GM10266 (cell line): ENCODE measurements at regions not wholly inside any gene's neighbourhood (a gene's known extent, or its start where the extent isn't known, plus 50 kb on each side); places are given as distances from the start of the nearest gene placed in this dataset.

Experiments
- DNase-seq: peaks from one replicate; pipeline ENCODE4 v3.0.0; 2012; ENCODE audit errors: extremely low spot score
- TF ChIP-seq, protein P1 (sequence below): IDR thresholded peaks from 2 replicates; pipeline ENCODE4 v1.5.1; 2012; ENCODE audit warnings: mild to moderate bottlenecking, low read depth; ENCODE audit not compliant: control insufficient read depth, insufficient read depth; ENCODE audit errors: missing control alignments

DNA sequence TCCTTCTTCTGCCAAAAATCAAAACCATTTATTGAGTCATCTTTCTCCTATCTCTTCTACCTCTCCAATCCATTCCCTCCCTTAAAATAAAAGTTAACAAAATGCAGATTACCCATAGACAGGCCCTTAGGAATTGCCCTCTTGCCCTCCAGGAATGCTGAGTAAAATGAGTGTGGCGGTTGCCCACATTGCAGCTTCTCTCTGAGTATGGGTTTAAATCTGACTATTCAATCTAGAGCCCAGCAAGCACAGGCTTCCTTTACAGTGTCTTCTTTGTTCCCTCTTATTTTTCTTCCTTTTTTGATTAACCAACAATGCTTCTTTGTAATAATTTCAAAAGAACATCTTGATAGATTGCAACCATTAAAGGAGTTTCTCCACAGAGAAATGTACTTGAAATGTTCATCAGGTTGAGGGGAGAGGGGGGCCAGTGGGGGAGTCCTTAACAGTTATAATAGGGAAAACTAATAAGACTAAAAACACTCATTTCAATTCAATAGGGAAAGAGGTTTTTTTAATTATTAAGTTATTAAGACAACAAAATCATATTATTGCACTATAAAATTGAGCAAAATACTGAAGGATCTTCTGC, 135.3 kb upstream of the LMCD1 start:
- TF ChIP-seq, protein P1, sequence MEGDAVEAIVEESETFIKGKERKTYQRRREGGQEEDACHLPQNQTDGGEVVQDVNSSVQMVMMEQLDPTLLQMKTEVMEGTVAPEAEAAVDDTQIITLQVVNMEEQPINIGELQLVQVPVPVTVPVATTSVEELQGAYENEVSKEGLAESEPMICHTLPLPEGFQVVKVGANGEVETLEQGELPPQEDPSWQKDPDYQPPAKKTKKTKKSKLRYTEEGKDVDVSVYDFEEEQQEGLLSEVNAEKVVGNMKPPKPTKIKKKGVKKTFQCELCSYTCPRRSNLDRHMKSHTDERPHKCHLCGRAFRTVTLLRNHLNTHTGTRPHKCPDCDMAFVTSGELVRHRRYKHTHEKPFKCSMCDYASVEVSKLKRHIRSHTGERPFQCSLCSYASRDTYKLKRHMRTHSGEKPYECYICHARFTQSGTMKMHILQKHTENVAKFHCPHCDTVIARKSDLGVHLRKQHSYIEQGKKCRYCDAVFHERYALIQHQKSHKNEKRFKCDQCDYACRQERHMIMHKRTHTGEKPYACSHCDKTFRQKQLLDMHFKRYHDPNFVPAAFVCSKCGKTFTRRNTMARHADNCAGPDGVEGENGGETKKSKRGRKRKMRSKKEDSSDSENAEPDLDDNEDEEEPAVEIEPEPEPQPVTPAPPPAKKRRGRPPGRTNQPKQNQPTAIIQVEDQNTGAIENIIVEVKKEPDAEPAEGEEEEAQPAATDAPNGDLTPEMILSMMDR = no peak
- DNase-seq = no peak

DNA sequence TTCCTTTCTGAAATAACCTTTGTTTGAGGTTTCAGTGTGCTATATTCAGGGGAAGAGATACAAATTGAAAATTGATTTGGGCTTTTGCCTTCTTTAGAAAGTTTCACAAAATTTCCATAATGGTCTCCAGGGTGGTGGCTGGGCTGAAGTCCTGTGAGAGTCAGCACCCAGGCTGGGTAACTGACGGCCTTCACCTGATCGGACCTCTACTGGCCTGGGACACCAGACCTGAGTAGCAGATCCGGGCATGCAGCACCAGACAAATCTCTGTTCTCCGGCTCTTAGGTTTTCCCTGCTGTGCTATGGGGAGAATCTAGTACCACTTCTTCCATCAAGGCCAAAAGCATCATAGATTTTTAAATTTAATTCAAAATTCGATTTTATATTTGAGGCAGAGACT, 133.0 kb upstream of the LMCD1 start:
- no peak for DNase-seq
- TF ChIP-seq, protein P1 = no peak

DNA sequence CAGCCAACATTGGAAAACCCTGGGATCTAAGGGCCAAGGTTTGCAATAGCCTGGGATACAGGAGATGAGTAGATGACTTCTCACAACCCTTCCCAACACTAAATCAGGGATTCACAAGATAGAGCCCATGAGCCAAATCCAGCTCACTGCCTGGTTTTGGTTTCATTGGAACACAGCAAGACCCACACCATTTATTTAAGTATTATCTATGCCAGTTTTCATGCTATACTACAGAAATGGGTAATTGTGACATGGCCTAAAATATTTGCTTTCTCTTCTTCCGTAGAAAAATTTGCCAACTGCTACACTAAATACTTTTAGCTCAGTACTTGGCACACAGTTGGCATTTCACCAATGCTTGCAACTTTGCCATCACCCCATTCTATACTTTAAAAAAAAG, 132.0 kb upstream of the LMCD1 start:
- DNase-seq = no peak

DNA sequence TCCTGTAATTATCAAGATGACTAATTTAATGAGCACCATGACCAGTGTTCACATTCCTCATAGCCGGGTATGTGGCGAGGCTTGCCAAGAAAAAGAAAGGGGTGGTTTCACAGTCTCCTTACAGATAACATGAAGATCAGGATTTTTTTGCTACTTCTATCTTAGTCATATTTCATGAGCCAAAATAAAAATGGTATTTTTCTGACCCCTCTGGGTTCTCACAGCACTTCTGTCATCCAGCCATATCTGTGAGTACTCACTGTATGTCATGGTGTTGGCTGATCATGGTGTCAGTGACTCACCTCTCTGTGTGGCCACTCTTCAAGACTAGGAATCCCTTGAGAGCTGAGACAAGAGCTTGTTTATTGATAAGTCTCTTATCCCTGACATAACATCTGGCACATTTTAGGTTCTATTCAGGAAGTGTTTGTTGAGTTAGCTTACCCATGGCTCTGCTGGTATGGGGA, 130.5 kb upstream of the LMCD1 start:
- no peak for DNase-seq

More for the DNA sequence above, 132.0 kb upstream of the LMCD1 start:
- TF ChIP-seq, protein P1 = no peak

DNA sequence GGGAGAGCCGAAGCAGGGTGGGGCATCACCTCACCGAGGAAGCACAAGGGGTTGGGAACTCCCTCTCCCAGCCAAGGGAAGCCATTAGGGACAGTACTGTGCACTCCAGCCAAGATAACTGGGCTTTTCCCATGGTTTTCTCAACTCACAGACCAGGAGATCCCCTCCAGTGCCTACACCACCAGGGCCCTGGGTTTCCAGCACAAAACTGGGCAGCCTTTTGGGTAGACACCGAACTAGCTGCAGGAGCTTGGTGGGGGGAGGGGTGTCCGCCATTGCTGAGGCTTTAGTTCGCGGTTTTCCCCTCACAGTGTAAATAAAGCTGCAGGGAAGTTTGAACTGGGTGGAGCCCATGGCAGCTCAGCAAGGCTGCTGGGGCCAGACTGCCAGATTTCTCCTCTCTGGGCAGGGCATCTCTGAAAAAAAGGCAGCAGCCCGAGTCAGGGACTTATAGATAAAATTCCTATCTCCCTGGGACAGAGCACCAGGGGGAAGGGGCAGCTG, 129.6 kb upstream of the LMCD1 start:
- TF ChIP-seq, protein P1 = no peak
- DNase-seq = no peak

More for the DNA sequence above, 130.5 kb upstream of the LMCD1 start:
- TF ChIP-seq, protein P1 = no peak

DNA sequence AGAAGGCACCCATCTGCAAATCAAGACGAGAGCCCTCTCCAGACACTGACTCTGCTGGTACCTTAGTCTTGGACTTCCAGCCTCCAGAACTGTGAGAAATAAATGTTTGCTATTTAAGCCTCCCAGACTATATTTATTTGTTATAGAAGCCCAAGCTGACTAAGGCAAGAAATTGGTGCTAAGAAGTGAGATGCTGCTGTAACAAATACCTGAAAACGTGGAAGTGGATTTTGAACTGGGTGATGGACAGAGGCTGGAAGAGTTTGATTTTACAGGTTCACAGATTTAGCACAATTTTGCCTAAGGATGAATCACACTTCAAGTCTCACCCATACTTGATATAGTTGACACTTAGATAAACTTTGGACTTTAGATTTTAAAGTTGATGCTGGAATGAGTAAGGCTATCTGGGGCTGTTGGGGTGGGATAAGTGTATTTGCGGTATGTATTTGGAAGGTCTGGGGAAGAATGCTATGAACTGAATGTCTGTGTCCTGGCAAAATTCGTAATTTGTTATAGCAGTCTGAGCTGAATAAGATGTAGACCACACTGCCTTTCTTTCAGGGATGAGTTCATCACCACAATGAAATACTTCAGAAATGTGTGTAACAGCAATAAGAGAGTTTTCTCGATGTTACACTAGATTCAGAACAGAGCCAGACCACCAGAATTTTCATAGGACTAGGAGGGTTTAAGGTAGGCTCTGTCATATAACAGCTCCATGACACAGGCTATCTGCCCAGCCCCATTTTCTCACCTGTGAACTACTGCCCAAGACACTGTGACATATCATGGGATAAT, 120.5 kb upstream of the LMCD1 start:
- no peak for DNase-seq
- TF ChIP-seq, protein P1 = no peak
